ENCODE measurements at regions not wholly inside any gene's neighbourhood (a gene's known extent, or its start where the extent isn't known, plus 50 kb on each side); places are given as distances from the start of the nearest gene placed in this dataset.

- Mint-ChIP-seq H3K4me1 (no peaks in the 10 kb centered on the region), H3K4me3 (no peak overlapping the region), H3K9me3 (ENCODE audit: insufficient read depth) (no peaks in the 10 kb centered on the region), H3K27ac (no peak overlapping the region), H3K27me3 (no peaks in the 10 kb centered on the region)
- Histone ChIP-seq H3K79me2 (ENCODE audit: control insufficient read depth, insufficient read depth, low read length) (no peaks in the 10 kb centered on the region), H2AFZ (ENCODE audit: insufficient read depth, low read depth, low read length, poor library complexity, severe bottlenecking) (no peak overlapping the region), H3K9ac (ENCODE audit: low read length) (no peak overlapping the region), H3K36me3 (replicated peaks in 1 of 2; ENCODE audit: control extremely low read depth in 1 of 2, control insufficient read depth in 1 of 2, extremely low read depth in 1 of 2, insufficient read depth in 2 of 2, low read length in 1 of 2) (no peaks in the 10 kb centered on the region), H3K4me1 (ENCODE audit: control insufficient read depth in 2 of 2, insufficient read depth in 2 of 2, low read length in 2 of 2) (no peaks in the 10 kb centered on the region), H3K9me3 (ENCODE audit: control extremely low read depth in 1 of 3, control insufficient read depth in 2 of 3, insufficient read depth in 1 of 3, low read length in 2 of 3) (peaks cover 0 to 3% (median 0%) of the 10 kb centered on the region in 3 donors), H3K27ac (ENCODE audit: low read length in 2 of 2) (no peak overlapping the region), H4K20me1 (ENCODE audit: control insufficient read depth, insufficient read depth, low read length, poor library complexity, severe bottlenecking) (no peaks in the 10 kb centered on the region), H3K27me3 (replicated peaks in 1 of 4; ENCODE audit: control extremely low read depth in 1 of 4, control insufficient read depth in 3 of 4, insufficient read depth in 4 of 4, low read length in 3 of 4) (no peaks in the 10 kb centered on the region), H3K4me2 (replicated peaks; ENCODE audit: low read depth, low read length, poor library complexity, severe bottlenecking) (no peak overlapping the region), H3K4me3 (ENCODE audit: control extremely low read depth in 1 of 5, extremely low read depth in 1 of 5, insufficient read depth in 1 of 5, low read depth in 2 of 5, low read length in 4 of 5) (no peak overlapping the region)
- intact Hi-C loops (cut with micrococcal nuclease): no loop called here
- WGBS (ENCODE audit: insufficient coverage): 86% methylated on average over 1 of the region's 2 CpGs
- no peak for ATAC-seq (ENCODE audit: low read depth)
- CTCF ChIA-PET: no interaction called here
- POLR2A ChIA-PET: no interaction called here
- DNase-seq: no peak
- TF ChIP-seq CTCF (IDR thresholded peaks at IDR 0.05) (no peak), EZH2 (IDR thresholded peaks at IDR 0.05; ENCODE audit: borderline replicate concordance, insufficient read depth, low read depth, low read length, poor library complexity, severe bottlenecking) (no peak)
These were observed 71.1 kb upstream of the FAT3 start for GRCh38 chr11:92153542-92153941.

GRCh38 chr11:92152245-92152644 lies 72.4 kb upstream of the FAT3 start:
- TF ChIP-seq EZH2 (IDR thresholded peaks at IDR 0.05; ENCODE audit: borderline replicate concordance, insufficient read depth, low read depth, low read length, poor library complexity, severe bottlenecking) (no peak), CTCF (IDR thresholded peaks at IDR 0.05) (no peak)
- no peaks in the 10 kb centered on the region for H3K27me3 Mint-ChIP-seq
- peaks cover 0 to 3% (median 0%) of the 10 kb centered on the region in 3 donors for H3K9me3 ChIP-seq (ENCODE audit: control extremely low read depth in 1 of 3, control insufficient read depth in 2 of 3, insufficient read depth in 1 of 3, low read length in 2 of 3)
- H3K9me3 Mint-ChIP-seq (ENCODE audit: insufficient read depth): no peaks in the 10 kb centered on the region
- no peak overlapping the region for H3K4me3 ChIP-seq (ENCODE audit: control extremely low read depth in 1 of 5, extremely low read depth in 1 of 5, insufficient read depth in 1 of 5, low read depth in 2 of 5, low read length in 4 of 5)
- WGBS (ENCODE audit: insufficient coverage): 81% methylated on average over 6 of the region's 7 CpGs
- no peaks in the 10 kb centered on the region for H4K20me1 ChIP-seq (ENCODE audit: control insufficient read depth, insufficient read depth, low read length, poor library complexity, severe bottlenecking)
- no peaks in the 10 kb centered on the region for H3K4me1 Mint-ChIP-seq
- no peak overlapping the region for H3K9ac ChIP-seq (ENCODE audit: low read length)
- no peak overlapping the region for H3K27ac ChIP-seq (ENCODE audit: low read length in 2 of 2)
- no peaks in the 10 kb centered on the region for H3K27me3 ChIP-seq (replicated peaks in 1 of 4; ENCODE audit: control extremely low read depth in 1 of 4, control insufficient read depth in 3 of 4, insufficient read depth in 4 of 4, low read length in 3 of 4)
- ChIA-PET CTCF (no interaction called here), POLR2A (no interaction called here)
- H3K27ac Mint-ChIP-seq: no peak overlapping the region
- ATAC-seq (ENCODE audit: low read depth): no peak
- intact Hi-C loops (cut with micrococcal nuclease): no loop called here
- no peak overlapping the region for H2AFZ ChIP-seq (ENCODE audit: insufficient read depth, low read depth, low read length, poor library complexity, severe bottlenecking)
- no peak for DNase-seq
- no peaks in the 10 kb centered on the region for H3K79me2 ChIP-seq (ENCODE audit: control insufficient read depth, insufficient read depth, low read length)
- no peak overlapping the region for H3K4me3 Mint-ChIP-seq
- no peaks in the 10 kb centered on the region for H3K4me1 ChIP-seq (ENCODE audit: control insufficient read depth in 2 of 2, insufficient read depth in 2 of 2, low read length in 2 of 2)
- H3K4me2 ChIP-seq (replicated peaks; ENCODE audit: low read depth, low read length, poor library complexity, severe bottlenecking): no peak overlapping the region
- no peaks in the 10 kb centered on the region for H3K36me3 ChIP-seq (replicated peaks in 1 of 2; ENCODE audit: control extremely low read depth in 1 of 2, control insufficient read depth in 1 of 2, extremely low read depth in 1 of 2, insufficient read depth in 2 of 2, low read length in 1 of 2)
